ENCODE measurements at regions not wholly inside any gene's neighbourhood (a gene's known extent, or its start where the extent isn't known, plus 50 kb on each side); places are given as distances from the start of the nearest gene placed in this dataset.

DNA sequence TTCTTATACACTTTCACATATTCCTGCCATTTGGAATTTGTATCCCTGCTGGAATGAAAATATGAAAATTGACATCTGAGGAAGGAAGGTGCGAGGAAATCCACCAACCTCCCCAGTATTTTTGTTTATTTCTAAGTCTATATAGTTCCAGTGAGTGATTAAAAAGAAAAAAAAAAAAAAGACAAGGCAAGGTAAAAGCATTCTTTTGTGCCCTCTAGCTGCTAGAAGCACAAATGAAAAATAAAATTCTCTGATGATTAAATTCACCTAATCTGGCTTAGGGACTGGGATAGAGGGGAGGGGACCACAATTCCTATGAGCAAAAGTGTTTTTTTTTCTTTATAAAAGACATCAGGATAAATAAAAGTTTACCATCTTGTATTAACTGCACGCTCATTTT lies 370.9 kb downstream of the NR2F2 start:
- 79 to 81% methylated on average over 2 of the region's 2 CpGs for WGBS, 2 donors
- TF ChIP-seq POLR2A (IDR thresholded peaks at IDR 0.05): no peak
- TF ChIP-seq, protein P1, sequence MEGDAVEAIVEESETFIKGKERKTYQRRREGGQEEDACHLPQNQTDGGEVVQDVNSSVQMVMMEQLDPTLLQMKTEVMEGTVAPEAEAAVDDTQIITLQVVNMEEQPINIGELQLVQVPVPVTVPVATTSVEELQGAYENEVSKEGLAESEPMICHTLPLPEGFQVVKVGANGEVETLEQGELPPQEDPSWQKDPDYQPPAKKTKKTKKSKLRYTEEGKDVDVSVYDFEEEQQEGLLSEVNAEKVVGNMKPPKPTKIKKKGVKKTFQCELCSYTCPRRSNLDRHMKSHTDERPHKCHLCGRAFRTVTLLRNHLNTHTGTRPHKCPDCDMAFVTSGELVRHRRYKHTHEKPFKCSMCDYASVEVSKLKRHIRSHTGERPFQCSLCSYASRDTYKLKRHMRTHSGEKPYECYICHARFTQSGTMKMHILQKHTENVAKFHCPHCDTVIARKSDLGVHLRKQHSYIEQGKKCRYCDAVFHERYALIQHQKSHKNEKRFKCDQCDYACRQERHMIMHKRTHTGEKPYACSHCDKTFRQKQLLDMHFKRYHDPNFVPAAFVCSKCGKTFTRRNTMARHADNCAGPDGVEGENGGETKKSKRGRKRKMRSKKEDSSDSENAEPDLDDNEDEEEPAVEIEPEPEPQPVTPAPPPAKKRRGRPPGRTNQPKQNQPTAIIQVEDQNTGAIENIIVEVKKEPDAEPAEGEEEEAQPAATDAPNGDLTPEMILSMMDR (IDR thresholded peaks at IDR 0.05): no peak
- no peak overlapping the region for H3K27ac ChIP-seq
- no peak overlapping the region for H3K4me3 ChIP-seq (replicated peaks in 1 of 3)
- H3K27me3 ChIP-seq: no peaks in the 10 kb centered on the region
- peaks cover 3% of the 10 kb centered on the region in 2 donors for H3K4me1 ChIP-seq
- DNase-seq: no peak
- intact Hi-C loops (cut with DNase I): no loop called here
- H3K36me3 ChIP-seq: no peaks in the 10 kb centered on the region
- no peaks in the 10 kb centered on the region for H3K9me3 ChIP-seq

DNA sequence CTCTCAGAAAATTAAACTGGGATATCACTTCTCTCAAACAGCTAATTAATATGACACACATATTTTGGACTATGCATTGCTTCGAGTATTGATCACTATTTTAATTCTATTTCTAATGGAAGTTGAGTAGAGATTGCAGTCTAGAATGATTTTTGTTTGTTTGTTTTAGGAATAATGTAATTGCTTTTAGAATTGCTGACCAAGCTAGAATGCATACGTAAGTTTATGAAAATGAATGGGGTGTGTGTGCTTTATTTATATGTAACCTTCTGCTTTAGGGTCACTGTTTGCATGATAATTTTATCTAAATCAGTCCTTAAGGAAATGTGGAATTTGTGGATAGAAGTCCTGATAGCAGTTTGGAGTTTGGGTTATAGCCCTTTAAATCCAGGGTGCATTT lies 371.4 kb downstream of the NR2F2 start:
- H3K27ac ChIP-seq: no peak overlapping the region
- H3K4me3 ChIP-seq (replicated peaks in 1 of 3): no peak overlapping the region
- DNase-seq: no peak
- intact Hi-C loops (cut with DNase I): no loop called here
- 68 to 72% methylated on average over 2 of the region's 2 CpGs for WGBS, 2 donors
- H3K4me1 ChIP-seq: peaks cover 3% of the 10 kb centered on the region in 2 donors
- TF ChIP-seq, protein P1 (IDR thresholded peaks at IDR 0.05): no peak
- TF ChIP-seq POLR2A (IDR thresholded peaks at IDR 0.05): no peak
- no peaks in the 10 kb centered on the region for H3K27me3 ChIP-seq
- no peaks in the 10 kb centered on the region for H3K9me3 ChIP-seq
- H3K36me3 ChIP-seq: no peaks in the 10 kb centered on the region

DNA sequence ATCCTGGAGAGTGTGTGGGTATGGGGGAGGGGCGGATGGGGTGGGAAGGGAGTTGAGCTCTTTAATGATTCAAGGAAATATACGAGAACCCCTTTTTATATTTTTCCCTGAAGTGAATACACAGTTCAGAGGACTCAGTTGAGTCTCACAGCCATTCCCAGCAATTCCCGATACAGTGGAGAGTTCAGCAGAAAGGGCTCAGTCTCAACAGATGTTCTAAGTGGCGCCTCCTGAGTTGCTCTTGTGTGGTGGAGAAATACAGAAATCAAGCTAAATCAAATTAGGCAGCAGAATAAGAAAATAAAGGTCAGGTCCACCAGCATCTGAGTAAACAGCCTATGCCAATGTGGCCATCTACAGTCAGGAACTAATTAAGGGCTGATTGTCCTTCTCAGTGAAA lies 372.1 kb downstream of the NR2F2 start:
- H3K27me3 ChIP-seq: no peaks in the 10 kb centered on the region
- DNase-seq: no peak
- H3K27ac ChIP-seq: no peak overlapping the region
- H3K36me3 ChIP-seq: no peaks in the 10 kb centered on the region
- intact Hi-C loops (cut with DNase I): no loop called here
- no peak overlapping the region for H3K4me3 ChIP-seq (replicated peaks in 1 of 3)
- no peak for TF ChIP-seq POLR2A (IDR thresholded peaks at IDR 0.05)
- TF ChIP-seq, protein P1 (IDR thresholded peaks at IDR 0.05): no peak
- WGBS, 2 donors: 46 to 48% methylated on average over 4 of the region's 4 CpGs
- no peaks in the 10 kb centered on the region for H3K9me3 ChIP-seq
- peaks cover 3% of the 10 kb centered on the region in 2 donors for H3K4me1 ChIP-seq

DNA sequence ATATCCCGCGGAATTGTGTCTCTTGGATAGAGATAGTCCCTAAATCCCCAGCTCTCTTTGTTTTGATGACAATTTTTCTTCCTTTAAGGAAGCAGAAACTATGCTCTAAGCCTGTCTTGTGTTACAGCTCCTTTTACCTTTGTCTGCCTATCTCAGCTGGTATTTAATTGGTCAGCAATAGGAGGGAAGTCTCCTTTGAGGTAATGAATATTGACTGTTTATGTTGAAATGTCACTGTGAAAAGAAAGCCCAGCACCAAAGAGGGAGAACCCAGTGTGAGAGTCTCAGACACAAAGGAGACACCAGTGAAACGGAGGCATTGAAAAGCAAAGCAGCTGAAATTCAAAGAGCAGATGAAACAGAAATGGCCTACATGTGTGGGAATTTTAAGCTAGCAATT lies 372.6 kb downstream of the NR2F2 start:
- peaks cover 3% of the 10 kb centered on the region in 2 donors for H3K4me1 ChIP-seq
- H3K27me3 ChIP-seq: no peaks in the 10 kb centered on the region
- no peak overlapping the region for H3K27ac ChIP-seq
- DNase-seq: no peak
- intact Hi-C loops (cut with DNase I): no loop called here
- TF ChIP-seq, protein P1 (IDR thresholded peaks at IDR 0.05): no peak
- no peak for TF ChIP-seq POLR2A (IDR thresholded peaks at IDR 0.05)
- no peaks in the 10 kb centered on the region for H3K36me3 ChIP-seq
- 48 to 55% methylated on average over 3 of the region's 3 CpGs for WGBS, 2 donors
- H3K9me3 ChIP-seq: no peaks in the 10 kb centered on the region
- H3K4me3 ChIP-seq (replicated peaks in 1 of 3): no peak overlapping the region

DNA sequence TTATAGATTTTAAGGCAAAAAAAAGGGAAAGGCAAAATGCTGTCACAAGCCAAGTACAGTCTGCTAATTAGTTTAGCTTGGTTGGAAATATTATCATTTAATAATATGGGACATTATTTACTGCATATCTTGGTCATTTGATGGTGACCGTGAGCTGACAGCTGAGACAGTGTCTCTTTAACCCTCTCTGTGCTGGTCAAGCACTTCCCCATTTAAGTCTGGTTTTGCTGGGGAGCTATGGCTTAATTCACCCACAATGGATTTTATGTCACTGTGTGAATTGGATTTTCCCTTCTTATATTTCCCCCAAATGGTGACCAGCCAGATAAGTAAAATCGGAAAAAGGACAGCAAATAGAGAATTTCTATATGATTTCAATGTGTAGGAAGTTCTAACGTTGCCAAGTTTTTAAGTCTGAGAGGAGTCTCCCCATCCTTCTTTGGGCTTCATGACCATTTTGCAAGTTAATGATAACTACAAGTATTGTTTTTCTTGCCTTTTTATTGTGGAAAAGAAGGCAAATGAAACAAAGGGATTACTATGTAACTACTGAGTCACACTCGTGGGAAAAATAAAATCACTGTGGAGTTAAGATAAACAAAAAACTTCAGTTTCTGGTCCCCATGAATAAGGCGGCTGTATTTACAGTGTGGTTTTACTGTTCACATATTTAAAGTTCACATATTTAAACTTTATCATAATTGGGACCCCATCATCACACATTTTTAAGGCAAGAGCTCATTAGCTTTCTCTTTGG lies 373.5 kb downstream of the NR2F2 start:
- no peak for DNase-seq
- H3K4me1 ChIP-seq: peaks cover 3% of the 10 kb centered on the region in 2 donors
- intact Hi-C loops (cut with DNase I): no loop called here
- no peaks in the 10 kb centered on the region for H3K27me3 ChIP-seq
- no peak overlapping the region for H3K27ac ChIP-seq
- H3K9me3 ChIP-seq: no peaks in the 10 kb centered on the region
- H3K36me3 ChIP-seq: no peaks in the 10 kb centered on the region
- TF ChIP-seq POLR2A (IDR thresholded peaks at IDR 0.05): no peak
- TF ChIP-seq, protein P1 (IDR thresholded peaks at IDR 0.05): no peak
- 79 to 85% methylated on average over 5 of the region's 5 CpGs for WGBS, 2 donors
- no peak overlapping the region for H3K4me3 ChIP-seq (replicated peaks in 1 of 3)

Measured in thyroid gland (tissue), 4 donors.